ENCODE measurements at regions not wholly inside any gene's neighbourhood (a gene's known extent, or its start where the extent isn't known, plus 50 kb on each side); places are given as distances from the start of the nearest gene placed in this dataset.
"Not testable (repeated sequence)": the region's sequence is repeated elsewhere in the genome, so short reads cannot be mapped to it uniquely, and the experiment has no call there.

DNA sequence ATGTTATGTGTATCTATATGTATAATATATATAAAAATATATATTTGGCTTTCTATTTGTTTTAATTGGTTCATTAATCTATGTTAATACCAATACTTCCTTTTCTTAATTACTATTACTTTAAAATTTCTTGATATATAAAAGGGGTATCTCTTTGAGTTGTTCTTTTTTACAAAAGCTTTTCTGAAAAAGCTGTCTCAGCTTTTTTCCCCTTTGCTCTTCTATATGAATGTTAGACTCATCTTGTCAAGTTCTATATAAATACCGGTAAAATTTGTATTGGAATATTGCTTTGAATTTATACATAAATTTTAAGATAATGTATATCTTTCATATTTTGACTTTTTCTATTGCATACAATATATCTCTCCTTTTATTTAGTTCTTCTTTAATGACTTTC, 139.8 kb upstream of the FOXG1 start:
- H3K27ac ChIP-seq = no peak overlapping the region
- TF ChIP-seq, protein P1, sequence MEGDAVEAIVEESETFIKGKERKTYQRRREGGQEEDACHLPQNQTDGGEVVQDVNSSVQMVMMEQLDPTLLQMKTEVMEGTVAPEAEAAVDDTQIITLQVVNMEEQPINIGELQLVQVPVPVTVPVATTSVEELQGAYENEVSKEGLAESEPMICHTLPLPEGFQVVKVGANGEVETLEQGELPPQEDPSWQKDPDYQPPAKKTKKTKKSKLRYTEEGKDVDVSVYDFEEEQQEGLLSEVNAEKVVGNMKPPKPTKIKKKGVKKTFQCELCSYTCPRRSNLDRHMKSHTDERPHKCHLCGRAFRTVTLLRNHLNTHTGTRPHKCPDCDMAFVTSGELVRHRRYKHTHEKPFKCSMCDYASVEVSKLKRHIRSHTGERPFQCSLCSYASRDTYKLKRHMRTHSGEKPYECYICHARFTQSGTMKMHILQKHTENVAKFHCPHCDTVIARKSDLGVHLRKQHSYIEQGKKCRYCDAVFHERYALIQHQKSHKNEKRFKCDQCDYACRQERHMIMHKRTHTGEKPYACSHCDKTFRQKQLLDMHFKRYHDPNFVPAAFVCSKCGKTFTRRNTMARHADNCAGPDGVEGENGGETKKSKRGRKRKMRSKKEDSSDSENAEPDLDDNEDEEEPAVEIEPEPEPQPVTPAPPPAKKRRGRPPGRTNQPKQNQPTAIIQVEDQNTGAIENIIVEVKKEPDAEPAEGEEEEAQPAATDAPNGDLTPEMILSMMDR (IDR thresholded peaks at IDR 0.05) = no peak
- ATAC-seq (no peak), DNase-seq (no peak)
- intact Hi-C loops (cut with DNase I) = no loop called here
- H3K4me1 ChIP-seq = no peaks in the 10 kb centered on the region
- H3K4me3 ChIP-seq = no peak overlapping the region
- no peaks in the 10 kb centered on the region for H3K27me3 ChIP-seq
- no peaks in the 10 kb centered on the region for H3K36me3 ChIP-seq
- H3K9me3 ChIP-seq = no peaks in the 10 kb centered on the region

DNA sequence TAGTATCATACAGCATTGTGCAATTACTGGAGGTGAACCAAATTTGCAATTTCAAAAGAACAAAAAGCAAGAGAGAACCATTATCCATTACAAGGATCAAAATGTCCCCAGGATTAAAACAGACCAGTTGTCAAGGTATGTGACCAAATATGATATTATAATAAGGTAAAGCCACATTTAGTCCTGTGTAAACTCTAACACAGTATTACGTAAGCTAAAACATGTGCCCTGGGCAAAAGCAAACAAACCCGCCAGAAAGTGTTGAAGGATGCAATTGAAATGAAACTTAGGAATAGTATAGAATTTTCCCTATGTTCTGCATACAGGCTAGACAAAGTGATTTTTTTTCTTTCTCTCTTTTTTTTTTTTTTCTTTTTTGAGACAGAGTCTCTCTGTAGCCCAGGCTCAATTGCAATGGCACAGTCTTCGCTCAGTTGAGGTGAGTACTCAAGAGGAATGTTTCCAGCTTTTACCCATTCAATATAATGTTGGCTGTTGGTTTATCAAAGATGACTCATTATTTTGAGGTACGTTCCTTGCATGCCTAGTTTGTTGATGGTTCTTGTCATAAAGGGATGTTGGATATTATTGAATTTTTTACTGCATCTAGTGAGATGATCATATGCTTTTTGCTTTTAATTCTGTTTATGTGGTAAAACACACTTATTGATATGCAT, 137.1 kb upstream of the FOXG1 start:
- Histone ChIP-seq H3K36me3 (no peaks in the 10 kb centered on the region), H3K27me3 (no peaks in the 10 kb centered on the region), H3K27ac (no peak overlapping the region), H3K4me1 (no peaks in the 10 kb centered on the region), H3K9me3 (no peaks in the 10 kb centered on the region), H3K4me3 (no peak overlapping the region)
- DNase-seq (no peak), ATAC-seq (no peak)
- TF ChIP-seq, protein P1 (IDR thresholded peaks at IDR 0.05) = no peak
- intact Hi-C loops (cut with DNase I) = no loop called here

DNA sequence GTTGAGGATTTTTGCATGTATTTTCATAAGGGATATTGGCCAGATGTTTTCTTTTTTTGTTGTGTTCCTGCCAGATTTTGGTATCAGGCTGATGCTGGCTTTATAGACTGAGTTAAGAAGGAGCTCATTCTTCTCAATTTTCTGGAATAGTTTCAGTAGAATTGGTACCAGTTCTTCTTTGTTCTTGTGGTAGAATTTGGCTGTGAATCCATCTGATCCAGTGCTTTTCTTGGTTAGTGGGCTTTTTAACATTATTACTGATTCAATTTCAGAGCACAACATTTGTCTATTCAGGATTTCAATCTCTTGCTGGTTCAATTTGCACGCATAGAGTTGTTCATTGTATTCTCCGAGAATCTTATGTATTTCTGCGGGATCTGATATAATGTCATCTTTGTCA, 136.5 kb upstream of the FOXG1 start:
- Histone ChIP-seq H3K4me1 (no peaks in the 10 kb centered on the region), H3K4me3 (no peak overlapping the region), H3K36me3 (no peaks in the 10 kb centered on the region), H3K27ac (no peak overlapping the region), H3K9me3 (no peaks in the 10 kb centered on the region), H3K27me3 (no peaks in the 10 kb centered on the region)
- DNase-seq (no peak), ATAC-seq (no peak)
- TF ChIP-seq, protein P1 (IDR thresholded peaks at IDR 0.05) = no peak
- intact Hi-C loops (cut with DNase I) = no loop called here

DNA sequence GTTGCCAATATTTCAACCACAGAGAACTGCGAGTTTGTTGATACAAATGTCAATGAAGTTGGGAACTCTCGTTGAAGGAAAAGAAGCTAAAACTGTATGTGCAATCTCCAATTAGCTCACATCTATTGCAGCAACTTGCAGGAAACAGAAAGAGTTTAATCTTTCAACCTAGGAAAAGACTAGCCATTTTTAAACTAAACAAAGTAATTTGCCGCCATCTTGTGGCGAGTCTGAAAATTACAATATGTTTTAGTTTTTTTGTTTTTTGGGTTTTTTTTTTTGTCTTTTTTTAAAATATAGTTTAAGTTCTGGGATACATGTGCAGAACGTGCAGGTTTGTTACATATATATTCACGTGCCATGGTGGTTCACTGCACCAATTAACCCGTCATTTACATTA, 131.2 kb upstream of the FOXG1 start:
- H3K9me3 ChIP-seq = no peaks in the 10 kb centered on the region
- DNase-seq = no peak
- no peak overlapping the region for H3K27ac ChIP-seq
- intact Hi-C loops (cut with DNase I) = no loop called here
- H3K27me3 ChIP-seq = no peaks in the 10 kb centered on the region
- TF ChIP-seq, protein P1 (IDR thresholded peaks at IDR 0.05) = peak; percentile 53
- no peak for ATAC-seq
- H3K36me3 ChIP-seq = no peaks in the 10 kb centered on the region
- H3K4me3 ChIP-seq = no peak overlapping the region
- H3K4me1 ChIP-seq = no peaks in the 10 kb centered on the region

DNA sequence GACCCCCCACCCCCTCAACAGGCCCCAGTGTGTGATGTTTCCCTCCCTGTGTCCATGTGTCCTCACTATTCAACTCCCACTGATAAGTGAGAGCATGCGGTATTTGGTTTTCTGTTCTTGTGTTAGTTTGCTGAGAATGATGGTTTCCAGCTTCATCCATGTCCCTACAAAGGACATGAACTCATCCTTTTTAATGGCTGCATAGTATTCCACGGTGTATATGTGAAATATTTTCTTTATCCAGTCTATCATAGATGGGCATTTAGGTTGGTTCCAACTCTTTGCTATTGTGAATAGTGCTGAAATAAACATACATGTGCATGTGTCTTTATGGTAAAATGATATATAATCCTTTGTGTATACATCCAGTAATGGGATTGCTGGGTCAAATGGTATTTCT, 130.8 kb upstream of the FOXG1 start:
- ATAC-seq; H3K4me3 ChIP-seq; H3K9me3 ChIP-seq; H3K27me3 ChIP-seq; H3K4me1 ChIP-seq; H3K36me3 ChIP-seq; intact Hi-C loops (cut with DNase I); H3K27ac ChIP-seq; DNase-seq: not testable (repeated sequence)

DNA sequence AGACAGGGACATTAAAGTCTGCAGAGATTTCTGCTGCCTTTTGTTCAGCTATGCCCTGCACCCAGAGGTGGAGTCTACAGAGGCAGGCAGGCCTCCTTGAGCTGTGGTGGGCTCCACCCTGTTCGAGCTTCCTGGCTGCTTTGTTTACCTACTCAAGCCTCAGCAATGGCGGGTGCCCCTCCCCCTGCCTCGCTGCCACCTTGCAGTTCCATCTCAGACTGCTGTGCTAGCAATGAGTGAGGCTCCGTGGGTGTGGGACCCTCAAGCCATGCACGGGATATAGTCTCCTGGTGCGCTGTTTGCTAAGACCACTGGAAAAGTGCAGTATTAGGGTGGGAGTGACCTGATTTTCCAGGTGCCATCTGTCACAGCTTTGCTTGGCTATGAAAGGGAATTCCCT, 125.4 kb upstream of the FOXG1 start:
- not testable (repeated sequence) for DNase-seq

DNA sequence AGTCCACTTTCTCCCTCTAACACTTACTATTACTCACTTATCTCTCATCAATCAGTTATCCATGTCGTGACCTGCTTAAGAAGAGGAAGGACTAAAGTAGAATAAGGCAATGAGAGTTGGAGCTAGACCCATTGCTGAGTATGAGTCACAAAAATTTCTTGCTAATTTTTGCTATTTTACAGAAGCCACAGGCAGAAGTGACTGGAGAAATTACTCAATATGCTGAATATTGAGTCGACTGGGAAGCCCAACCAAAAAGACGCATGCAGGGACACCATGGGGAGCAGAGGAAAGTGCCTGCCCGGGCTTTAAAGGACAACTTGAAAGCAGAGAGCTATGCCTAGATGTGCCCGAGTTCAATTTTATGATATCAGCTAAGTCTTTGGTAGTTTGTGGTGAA, 115.4 kb upstream of the FOXG1 start:
- no peak overlapping the region for H3K4me3 ChIP-seq
- DNase-seq = no peak
- no peaks in the 10 kb centered on the region for H3K9me3 ChIP-seq
- TF ChIP-seq, protein P1 (IDR thresholded peaks at IDR 0.05) = no peak
- intact Hi-C loops (cut with DNase I) = no loop called here
- ATAC-seq = no peak
- no peaks in the 10 kb centered on the region for H3K4me1 ChIP-seq
- H3K27me3 ChIP-seq = no peaks in the 10 kb centered on the region
- H3K36me3 ChIP-seq = no peaks in the 10 kb centered on the region
- H3K27ac ChIP-seq = no peak overlapping the region

More for the DNA sequence above, 125.4 kb upstream of the FOXG1 start:
- H3K4me3 ChIP-seq; H3K36me3 ChIP-seq; H3K27me3 ChIP-seq; H3K27ac ChIP-seq; H3K9me3 ChIP-seq; intact Hi-C loops (cut with DNase I); ATAC-seq; H3K4me1 ChIP-seq: not testable (repeated sequence)
